CD14-positive monocyte (primary cell): ENCODE measurements at regions not wholly inside any gene's neighbourhood (a gene's known extent, or its start where the extent isn't known, plus 50 kb on each side); places are given as distances from the start of the nearest gene placed in this dataset.

Source experiments
- DNase-seq, 3 donors: peaks; one replicate each; pipeline ENCODE4 v3.0.0-alpha.2; 2011 to 2022
- H2AFZ ChIP-seq: 2 replicates; pipeline ENCODE4 v1.6.0; 2012; ENCODE audit warnings: mild to moderate bottlenecking, low read depth, low read length, inconsistent platforms; ENCODE audit not compliant: insufficient read depth, poor library complexity, severe bottlenecking
- H3K27ac ChIP-seq, 2 donors: 1 replicate in 1 of 2; 2 replicates in 1 of 2; pipeline ENCODE4 v1.5.1; 2012 to 2013; ENCODE audit warnings: low read length in 2 of 2, control low read depth in 1 of 2, inconsistent platforms in 1 of 2, low read depth in 1 of 2, mild to moderate bottlenecking in 1 of 2
- H3K27me3 ChIP-seq, 2 donors: one replicate each; pipeline versions ENCODE4 v1.6.0 to v1.6.1; 2011 to 2013; ENCODE audit warnings: low read length in 2 of 2; ENCODE audit not compliant: control insufficient read depth in 2 of 2, insufficient read depth in 2 of 2
- H3K36me3 ChIP-seq, 2 donors: replicated peaks in 1 of 2; 1 replicate in 1 of 2; 2 replicates in 1 of 2; pipeline versions ENCODE4 v1.5.1 to v1.6.1; 2012 to 2013; ENCODE audit warnings: low read length in 2 of 2, control low read depth in 1 of 2, inconsistent platforms in 1 of 2, mild to moderate bottlenecking in 1 of 2; ENCODE audit not compliant: insufficient read depth in 2 of 2, control insufficient read depth in 1 of 2
- H3K4me1 ChIP-seq, 2 donors: 1 replicate in 1 of 2; 2 replicates in 1 of 2; pipeline versions ENCODE4 v1.5.1 to v1.6.1; 2012 to 2013; ENCODE audit warnings: low read length in 2 of 2, control low read depth in 1 of 2, inconsistent platforms in 1 of 2, mild to moderate bottlenecking in 1 of 2, moderate library complexity in 1 of 2; ENCODE audit not compliant: insufficient read depth in 2 of 2, control insufficient read depth in 1 of 2
- H3K4me2 ChIP-seq: replicated peaks from 2 replicates; pipeline ENCODE3; 2012; ENCODE audit warnings: low read length, moderate library complexity, mild to moderate bottlenecking; ENCODE audit not compliant: poor library complexity, severe bottlenecking; ENCODE audit errors: extremely low read depth
- H3K4me3 ChIP-seq, 3 experiments: fragments of 200-600 bp in 1 of 3; sonication (generic) in 1 of 3; replicated peaks in 1 of 3; 1 replicate in 2 of 3; 2 replicates in 1 of 3; pipeline ENCODE4 v1.5.1; 2011 to 2013; ENCODE audit warnings: low read length in 3 of 3, mild to moderate bottlenecking in 3 of 3, control low read depth in 2 of 3, low read depth in 2 of 3, inconsistent platforms in 1 of 3, moderate library complexity in 1 of 3
- H3K79me2 ChIP-seq: 2 replicates; pipeline ENCODE4 v1.6.0; 2012; ENCODE audit warnings: mild to moderate bottlenecking, control low read depth, inconsistent platforms, low read length, moderate library complexity; ENCODE audit not compliant: insufficient read depth
- H3K9ac ChIP-seq: 2 replicates; pipeline ENCODE4 v1.6.0; 2017; ENCODE audit warnings: low read length, mild to moderate bottlenecking; ENCODE audit not compliant: insufficient read depth, poor library complexity, severe bottlenecking
- H3K9me3 ChIP-seq, 2 donors: replicated peaks in 1 of 2; 1 replicate in 1 of 2; 2 replicates in 1 of 2; pipeline versions ENCODE4 v1.5.1 to v1.6.1; 2012 to 2013; ENCODE audit warnings: low read length in 2 of 2, control low read depth in 1 of 2; ENCODE audit not compliant: control insufficient read depth in 1 of 2, insufficient read depth in 1 of 2
- H4K20me1 ChIP-seq: 2 replicates; pipeline ENCODE4 v1.6.0; 2012; ENCODE audit warnings: mild to moderate bottlenecking, low read length, control low read depth, moderate library complexity; ENCODE audit not compliant: insufficient read depth
- H3K27ac Mint-ChIP-seq, 7 donors: one replicate each; pipeline ENCODE4 v1.8.0; 2020; ENCODE audit warnings: mild to moderate bottlenecking in 7 of 7, mixed read lengths in 7 of 7, moderate library complexity in 6 of 7, inconsistent platforms in 2 of 7
- H3K27me3 Mint-ChIP-seq, 3 donors: one replicate each; pipeline ENCODE4 v1.8.0; 2021 to 2022; ENCODE audit warnings: low read depth in 3 of 3, mild to moderate bottlenecking in 3 of 3, mixed read lengths in 3 of 3, moderate library complexity in 3 of 3, inconsistent platforms in 1 of 3
- H3K36me3 Mint-ChIP-seq, 2 donors: one replicate each; pipeline ENCODE4 v1.8.0; 2020; ENCODE audit warnings: mixed read lengths in 2 of 2, inconsistent platforms in 1 of 2, mild to moderate bottlenecking in 1 of 2
- H3K4me1 Mint-ChIP-seq: one replicate; pipeline ENCODE4 v1.8.0; 2020; ENCODE audit warnings: mild to moderate bottlenecking, mixed read lengths
- H3K4me3 Mint-ChIP-seq, 2 donors: one replicate each; pipeline ENCODE4 v1.8.0; 2020; ENCODE audit warnings: mild to moderate bottlenecking in 2 of 2, mixed read lengths in 2 of 2, moderate library complexity in 1 of 2
- H3K9me3 Mint-ChIP-seq, 7 donors: one replicate each; pipeline ENCODE4 v1.8.0; 2020 to 2022; ENCODE audit warnings: mixed read lengths in 7 of 7, mild to moderate bottlenecking in 6 of 7, moderate library complexity in 6 of 7, inconsistent platforms in 2 of 7
- CTCF ChIP-seq: fragments of 200-600 bp; IDR thresholded peaks from one replicate; pipeline ENCODE4 v1.8.0; 2022; ENCODE audit warnings: antibody characterized with exemption, mild to moderate bottlenecking
- WGBS: methylation state at CpG from one replicate; pipeline ENCODE4 v1.1.5; 2013; ENCODE audit warnings: missing lambda C conversion rate; ENCODE audit not compliant: insufficient coverage; 5-methylcytosine and 5-hydroxymethylcytosine counted together
- intact Hi-C, 2 donors: fragments of 100-400 bp; cut with micrococcal nuclease; formaldehyde crosslinking; loops; one replicate each; pipeline versions ENCODE4 v1.15.0 to v1.15.1; 2023

- H3K27me3 Mint-ChIP-seq = no peaks in the 10 kb centered on the region
- Histone ChIP-seq H3K27me3 (no peaks in the 10 kb centered on the region), H3K27ac (no peak overlapping the region), H3K4me2 (no peak overlapping the region), H3K9ac (no peak overlapping the region), H2AFZ (no peak overlapping the region), H3K4me1 (no peaks in the 10 kb centered on the region), H3K79me2 (no peaks in the 10 kb centered on the region), H3K36me3 (no peaks in the 10 kb centered on the region), H3K4me3 (no peak overlapping the region), H3K9me3 (no peaks in the 10 kb centered on the region), H4K20me1 (no peaks in the 10 kb centered on the region)
- no peak overlapping the region for H3K27ac Mint-ChIP-seq
- H3K4me3 Mint-ChIP-seq = no peak overlapping the region
- intact Hi-C loops = no loop called here
- no peaks in the 10 kb centered on the region for H3K4me1 Mint-ChIP-seq
- no peaks in the 10 kb centered on the region for H3K9me3 Mint-ChIP-seq
- TF ChIP-seq CTCF = no peak
- H3K36me3 Mint-ChIP-seq = no peaks in the 10 kb centered on the region
- DNase-seq = no peak
These were observed 191.7 kb upstream of the KRR1 start for GRCh38 chr12:75703131-75703530.

GRCh38 chr12:75702477-75703093, 191.2 kb upstream of the KRR1 start:
- Histone ChIP-seq H3K79me2 (no peaks in the 10 kb centered on the region), H3K36me3 (no peaks in the 10 kb centered on the region), H3K4me2 (no peak overlapping the region), H3K27ac (no peak overlapping the region), H3K27me3 (no peaks in the 10 kb centered on the region), H3K4me3 (no peak overlapping the region), H3K9ac (no peak overlapping the region), H4K20me1 (no peaks in the 10 kb centered on the region), H3K4me1 (no peaks in the 10 kb centered on the region), H3K9me3 (no peaks in the 10 kb centered on the region), H2AFZ (no peak overlapping the region)
- no peak overlapping the region for H3K27ac Mint-ChIP-seq
- no CpG with 5 or more reads among the region's 5 CpGs for WGBS
- H3K27me3 Mint-ChIP-seq = no peaks in the 10 kb centered on the region
- no peaks in the 10 kb centered on the region for H3K36me3 Mint-ChIP-seq
- no peak for TF ChIP-seq CTCF
- H3K4me3 Mint-ChIP-seq = no peak overlapping the region
- H3K9me3 Mint-ChIP-seq = no peaks in the 10 kb centered on the region
- no peak for DNase-seq
- intact Hi-C loops = no loop called here
- no peaks in the 10 kb centered on the region for H3K4me1 Mint-ChIP-seq
